DND-41 (cell line): ENCODE measurements at regions not wholly inside any gene's neighbourhood (a gene's known extent, or its start where the extent isn't known, plus 50 kb on each side); places are given as distances from the start of the nearest gene placed in this dataset.

ENCODE experiments used
- ATAC-seq: fragments of 200-7000 bp; cut with Tn5 transposase; 3 replicates; pipeline ENCODE4 v1.9.1; 2021; ENCODE audit warnings: low read depth; ENCODE audit not compliant: insufficient read depth
- DNase-seq: peaks from one replicate; pipeline ENCODE4 v3.0.0-alpha.2; 2020
- H2AFZ ChIP-seq: 2 replicates; pipeline ENCODE4 v1.6.0; 2012; ENCODE audit warnings: low read depth, low read length
- H3K27ac ChIP-seq: 2 replicates; pipeline ENCODE4 v1.5.1; 2012; ENCODE audit warnings: low read length, inconsistent platforms
- H3K27me3 ChIP-seq: fragments of 200-600 bp; sonication (generic); 2 replicates; pipeline ENCODE4 v1.6.0; 2012; ENCODE audit warnings: low read length, mild to moderate bottlenecking, inconsistent platforms; ENCODE audit not compliant: insufficient read depth, poor library complexity
- H3K36me3 ChIP-seq: 2 replicates; pipeline ENCODE4 v1.5.1; 2012; ENCODE audit warnings: low read length, inconsistent platforms; ENCODE audit not compliant: insufficient read depth
- H3K4me1 ChIP-seq: 2 replicates; pipeline ENCODE4 v1.5.1; 2012; ENCODE audit warnings: mild to moderate bottlenecking, low read length; ENCODE audit not compliant: insufficient read depth
- H3K4me2 ChIP-seq: 2 replicates; pipeline ENCODE4 v1.6.0; 2012; ENCODE audit warnings: mild to moderate bottlenecking, moderate library complexity, low read length, inconsistent platforms; ENCODE audit not compliant: insufficient read depth
- H3K4me3 ChIP-seq, 2 experiments: fragments of 200-600 bp in 1 of 2; shearing (Covaris generic) in 1 of 2; 2 replicates each; pipeline ENCODE4 v1.5.1; 2012 to 2016; ENCODE audit warnings: inconsistent platforms in 2 of 2, low read length in 2 of 2, mild to moderate bottlenecking in 2 of 2, low read depth in 1 of 2, moderate library complexity in 1 of 2
- H3K79me2 ChIP-seq: 2 replicates; pipeline ENCODE4 v1.6.0; 2012; ENCODE audit warnings: low read length, inconsistent platforms; ENCODE audit not compliant: insufficient read depth
- H3K9ac ChIP-seq: 2 replicates; pipeline ENCODE4 v1.6.0; 2012; ENCODE audit warnings: low read depth, mild to moderate bottlenecking, inconsistent platforms, low read length, moderate library complexity
- H3K9me3 ChIP-seq: 2 replicates; pipeline ENCODE4 v1.5.1; 2012; ENCODE audit warnings: low read length, moderate library complexity, mild to moderate bottlenecking, inconsistent platforms; ENCODE audit not compliant: insufficient read depth, severe bottlenecking
- H4K20me1 ChIP-seq: 2 replicates; pipeline ENCODE4 v1.6.0; 2012; ENCODE audit warnings: low read length; ENCODE audit not compliant: insufficient read depth
- EZH2 ChIP-seq: IDR thresholded peaks from 3 replicates; pipeline ENCODE4 v1.6.1; 2012; ENCODE audit warnings: borderline replicate concordance, low read depth, mild to moderate bottlenecking, moderate library complexity, low read length, inconsistent platforms; ENCODE audit not compliant: severe bottlenecking
- TF ChIP-seq, protein P1 (sequence below): IDR thresholded peaks from 2 replicates; pipeline ENCODE4 v1.5.1; 2012; ENCODE audit warnings: borderline replicate concordance, low read length, moderate library complexity, mild to moderate bottlenecking; ENCODE audit not compliant: poor library complexity, severe bottlenecking; ENCODE audit errors: extremely low read depth

- no peak overlapping the region for H3K4me3 ChIP-seq
- no peak overlapping the region for H3K9ac ChIP-seq
- H3K9me3 ChIP-seq, result no peaks in the 10 kb centered on the region
- no peaks in the 10 kb centered on the region for H4K20me1 ChIP-seq
- no peak for ATAC-seq
- peaks cover 4% of the 10 kb centered on the region for H3K27me3 ChIP-seq
- no peaks in the 10 kb centered on the region for H3K36me3 ChIP-seq
- H3K79me2 ChIP-seq, result no peaks in the 10 kb centered on the region
- no peaks in the 10 kb centered on the region for H3K4me1 ChIP-seq
- H3K27ac ChIP-seq, result no peak overlapping the region
- H2AFZ ChIP-seq, result no peak overlapping the region
- no peak overlapping the region for H3K4me2 ChIP-seq
- TF ChIP-seq EZH2, result no peak
- TF ChIP-seq, protein P1, sequence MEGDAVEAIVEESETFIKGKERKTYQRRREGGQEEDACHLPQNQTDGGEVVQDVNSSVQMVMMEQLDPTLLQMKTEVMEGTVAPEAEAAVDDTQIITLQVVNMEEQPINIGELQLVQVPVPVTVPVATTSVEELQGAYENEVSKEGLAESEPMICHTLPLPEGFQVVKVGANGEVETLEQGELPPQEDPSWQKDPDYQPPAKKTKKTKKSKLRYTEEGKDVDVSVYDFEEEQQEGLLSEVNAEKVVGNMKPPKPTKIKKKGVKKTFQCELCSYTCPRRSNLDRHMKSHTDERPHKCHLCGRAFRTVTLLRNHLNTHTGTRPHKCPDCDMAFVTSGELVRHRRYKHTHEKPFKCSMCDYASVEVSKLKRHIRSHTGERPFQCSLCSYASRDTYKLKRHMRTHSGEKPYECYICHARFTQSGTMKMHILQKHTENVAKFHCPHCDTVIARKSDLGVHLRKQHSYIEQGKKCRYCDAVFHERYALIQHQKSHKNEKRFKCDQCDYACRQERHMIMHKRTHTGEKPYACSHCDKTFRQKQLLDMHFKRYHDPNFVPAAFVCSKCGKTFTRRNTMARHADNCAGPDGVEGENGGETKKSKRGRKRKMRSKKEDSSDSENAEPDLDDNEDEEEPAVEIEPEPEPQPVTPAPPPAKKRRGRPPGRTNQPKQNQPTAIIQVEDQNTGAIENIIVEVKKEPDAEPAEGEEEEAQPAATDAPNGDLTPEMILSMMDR, result no peak
- no peak for DNase-seq
These were observed 175.0 kb downstream of the CBLN4 start for GRCh38 chr20:55830121-55830827.

GRCh38 chr20:55805138-55805537, 200.2 kb downstream of the CBLN4 start:
- DNase-seq, result no peak
- H3K27me3 ChIP-seq, result no peaks in the 10 kb centered on the region
- H3K9me3 ChIP-seq, result no peaks in the 10 kb centered on the region
- ATAC-seq, result no peak
- H3K4me3 ChIP-seq, result no peak overlapping the region
- no peaks in the 10 kb centered on the region for H3K4me1 ChIP-seq
- H2AFZ ChIP-seq, result no peak overlapping the region
- no peaks in the 10 kb centered on the region for H3K36me3 ChIP-seq
- H3K79me2 ChIP-seq, result no peaks in the 10 kb centered on the region
- no peak overlapping the region for H3K4me2 ChIP-seq
- H3K9ac ChIP-seq, result no peak overlapping the region
- no peak for TF ChIP-seq EZH2
- TF ChIP-seq, protein P1, result no peak
- no peak overlapping the region for H3K27ac ChIP-seq
- no peaks in the 10 kb centered on the region for H4K20me1 ChIP-seq

DNA sequence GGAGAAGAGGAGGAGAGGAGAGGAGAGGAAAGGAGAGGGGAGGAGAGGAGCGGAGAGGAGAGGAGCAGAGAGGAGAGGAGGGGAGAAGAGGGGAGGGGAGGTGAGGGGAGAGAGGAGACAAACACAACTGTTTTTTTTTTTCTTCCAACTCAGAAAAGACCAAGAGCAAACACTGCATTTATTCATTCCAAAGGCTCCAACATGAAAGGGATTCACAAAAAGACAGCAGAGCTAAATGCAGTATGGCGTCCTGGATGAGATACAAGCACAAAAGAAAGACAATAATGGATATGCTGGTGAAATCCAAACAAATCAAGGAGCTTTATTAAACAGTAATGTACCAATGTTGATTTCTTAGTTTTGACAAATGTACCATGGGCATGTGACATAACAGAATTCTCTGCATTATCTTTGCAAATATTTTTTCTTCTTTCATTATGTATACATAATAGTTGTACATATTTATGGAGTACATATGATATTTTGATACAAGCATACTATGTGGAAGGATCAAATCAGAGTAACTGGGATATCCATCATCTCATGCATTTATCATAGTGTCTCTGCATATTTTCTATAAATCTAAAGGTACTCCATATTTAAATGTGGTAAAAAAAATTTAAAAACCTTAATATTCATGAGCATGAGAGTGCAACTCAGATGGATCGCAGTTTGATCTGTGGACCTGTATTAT, 204.6 kb downstream of the CBLN4 start:
- TF ChIP-seq, protein P1, result no peak
- H3K27ac ChIP-seq, result no peak overlapping the region
- H3K79me2 ChIP-seq, result no peaks in the 10 kb centered on the region
- no peak for ATAC-seq
- no peak overlapping the region for H3K4me2 ChIP-seq
- no peaks in the 10 kb centered on the region for H3K9me3 ChIP-seq
- H2AFZ ChIP-seq, result no peak overlapping the region
- DNase-seq, result no peak
- H3K9ac ChIP-seq, result no peak overlapping the region
- H3K27me3 ChIP-seq, result no peaks in the 10 kb centered on the region
- no peaks in the 10 kb centered on the region for H4K20me1 ChIP-seq
- no peaks in the 10 kb centered on the region for H3K36me3 ChIP-seq
- H3K4me1 ChIP-seq, result no peaks in the 10 kb centered on the region
- H3K4me3 ChIP-seq, result no peak overlapping the region
